Ovary (tissue), 7 donors: ENCODE measurements at regions not wholly inside any gene's neighbourhood (a gene's known extent, or its start where the extent isn't known, plus 50 kb on each side); places are given as distances from the start of the nearest gene placed in this dataset.

Experiments
- DNase-seq, 5 donors: peaks; one replicate each; pipeline ENCODE4 v3.0.0-alpha.2; 2019 to 2020
- H3K27ac ChIP-seq, 2 donors: fragments of 200-600 bp; one replicate each; pipeline versions ENCODE4 v1.5.1 to v1.8.0; 2019 to 2022
- H3K27me3 ChIP-seq: fragments of 200-600 bp; one replicate; pipeline ENCODE4 v1.8.0; 2022
- H3K36me3 ChIP-seq: fragments of 200-600 bp; sonication (generic); one replicate; pipeline ENCODE4 v1.5.1; 2019
- H3K4me1 ChIP-seq: one replicate; pipeline ENCODE4 v1.8.1; 2013; ENCODE audit warnings: mild to moderate bottlenecking, moderate library complexity; ENCODE audit not compliant: insufficient read depth
- H3K4me3 ChIP-seq: fragments of 200-600 bp; sonication (generic); one replicate; pipeline ENCODE4 v1.5.1; 2017
- H3K9me3 ChIP-seq, 2 donors: fragments of 200-600 bp in 1 of 2; sonication (generic) in 1 of 2; one replicate each; pipeline versions ENCODE4 v1.5.1 to v1.8.1; 2013 to 2019; ENCODE audit warnings: mild to moderate bottlenecking in 1 of 2, moderate library complexity in 1 of 2
- CTCF ChIP-seq, 3 donors: fragments of 450-650 bp in 2 of 3; fragments of 200-600 bp in 1 of 3; IDR thresholded peaks; one replicate each; pipeline versions ENCODE4 v1.5.1 to v1.8.0; 2016 to 2022; ENCODE audit warnings: antibody characterized with exemption in 3 of 3, mild to moderate bottlenecking in 1 of 3
- EP300 ChIP-seq: sonication (generic); formaldehyde crosslinking; IDR thresholded peaks from one replicate; pipeline ENCODE4 v1.6.1; 2017; ENCODE audit warnings: antibody characterized with exemption
- POLR2A ChIP-seq: fragments of 450-650 bp; IDR thresholded peaks from one replicate; pipeline ENCODE4 v1.6.1; 2017; ENCODE audit warnings: antibody characterized with exemption, mild to moderate bottlenecking, moderate library complexity
- WGBS, 3 donors: extraction: QIAGEN DNeasy Blood & Tissue Kit in 1 of 3; methylation state at CpG; one replicate each; pipeline versions ENCODE4 v1.1.5 to v1.1.7; 2013 to 2017; 5-methylcytosine and 5-hydroxymethylcytosine counted together
- intact Hi-C, 4 donors: fragments of 100-400 bp; cut with DNase I; formaldehyde crosslinking; loops; one replicate each; pipeline versions ENCODE4 v1.11.0 to v1.15.1; 2022 to 2023
- donor health status: DM: no; HTN: no; CAD: no; lungs with moderate emphysema.
- donor health status: DM: no; HTN: no; CAD: no.
- donor health status: Bipolar disorder and iron deficiency.
- donor health status: DM: no; HTN: no; CAD: no.
- donor health status: DM: yes; HTN: yes; CAD: no.

- Histone ChIP-seq H3K9me3 (no peaks in the 10 kb centered on the region), H3K4me1 (no peaks in the 10 kb centered on the region), H3K27ac (no peak overlapping the region), H3K4me3 (no peak overlapping the region), H3K27me3 (no peaks in the 10 kb centered on the region), H3K36me3 (no peaks in the 10 kb centered on the region)
- intact Hi-C loops: loop anchor here in 1 of 4 donors (10.0 kb wide), 1 partner anchor 60 kb away; no protein-coding TSS in a partner anchor
- DNase-seq: no peak
- TF ChIP-seq POLR2A: no peak
- no peak for TF ChIP-seq EP300
- TF ChIP-seq CTCF (IDR thresholded peaks at IDR 0.05): no peak
- WGBS, 3 donors: 78 to 85% (median 84%) methylated on average over 4 of the region's 4 CpGs
Observed at GRCh38 chr19:31974941-31975340, 370.5 kb upstream of the ZNF507 start.

- Histone ChIP-seq H3K9me3 (no peaks in the 10 kb centered on the region), H3K4me3 (no peak overlapping the region), H3K27ac (no peak overlapping the region), H3K27me3 (no peaks in the 10 kb centered on the region), H3K4me1 (no peaks in the 10 kb centered on the region), H3K36me3 (no peaks in the 10 kb centered on the region)
- DNase-seq: no peak
- no peak for TF ChIP-seq CTCF (IDR thresholded peaks at IDR 0.05)
- intact Hi-C loops: loop anchor here in 1 of 4 donors (10.0 kb wide), 1 partner anchor 59 kb away; no protein-coding TSS in a partner anchor
- WGBS, 3 donors: 93 to 96% (median 95%) methylated on average over 4 of the region's 4 CpGs
Observed at GRCh38 chr19:31975461-31975860, 369.9 kb upstream of the ZNF507 start.

GRCh38 chr19:31976775-31977536 lies 368.5 kb upstream of the ZNF507 start:
- H3K27me3 ChIP-seq: no peaks in the 10 kb centered on the region
- intact Hi-C loops: loop anchor here in 1 of 4 donors (10.0 kb wide), 1 partner anchor 58 kb away; no protein-coding TSS in a partner anchor
- no peak for DNase-seq

GRCh38 chr19:31979362-31979761 lies 366.0 kb upstream of the ZNF507 start:
- Histone ChIP-seq H3K4me1 (no peaks in the 10 kb centered on the region), H3K9me3 (no peaks in the 10 kb centered on the region), H3K27me3 (no peaks in the 10 kb centered on the region), H3K27ac (no peak overlapping the region), H3K36me3 (no peaks in the 10 kb centered on the region), H3K4me3 (no peak overlapping the region)
- TF ChIP-seq CTCF (IDR thresholded peaks at IDR 0.05) (no peak), POLR2A (no peak), EP300 (no peak)
- no peak for DNase-seq
- WGBS, 3 donors: 76 to 80% (median 78%) methylated on average over 5 of the region's 5 CpGs
- intact Hi-C loops: loop anchor here in 1 of 4 donors (10.0 kb wide), 1 partner anchor 55 kb away; no protein-coding TSS in a partner anchor

More at GRCh38 chr19:31976775-31977536, 368.5 kb upstream of the ZNF507 start:
- no peak overlapping the region for H3K27ac ChIP-seq
- H3K4me1 ChIP-seq: no peaks in the 10 kb centered on the region
- H3K4me3 ChIP-seq: no peak overlapping the region
- H3K9me3 ChIP-seq: no peaks in the 10 kb centered on the region
- WGBS, 3 donors: 93 to 96% (median 96%) methylated on average over 6 of the region's 6 CpGs
- no peaks in the 10 kb centered on the region for H3K36me3 ChIP-seq
- TF ChIP-seq EP300: no peak
- no peak for TF ChIP-seq CTCF (IDR thresholded peaks at IDR 0.05)
- TF ChIP-seq POLR2A: no peak
